ENCODE measurements at regions not wholly inside any gene's neighbourhood (a gene's known extent, or its start where the extent isn't known, plus 50 kb on each side); places are given as distances from the start of the nearest gene placed in this dataset.

DNA sequence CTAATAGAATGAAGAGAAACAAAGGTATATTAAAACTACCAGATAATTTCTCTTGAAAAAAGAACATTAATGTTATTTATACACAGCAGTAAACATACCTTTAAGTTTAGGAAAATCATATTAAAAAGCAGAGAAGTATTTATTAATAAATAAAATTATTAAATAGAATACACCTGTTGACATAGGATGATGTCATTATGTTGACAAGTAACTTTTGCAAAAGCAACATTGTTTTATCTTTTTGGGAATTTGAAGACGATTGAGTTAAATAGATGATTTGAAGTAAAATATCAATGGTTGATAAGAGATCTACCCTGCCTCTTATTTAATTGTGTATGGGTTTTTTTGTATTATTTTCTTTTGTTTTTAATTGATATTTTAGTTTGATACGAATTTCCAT, 711.1 kb upstream of the NUDT12 start:
- TF ChIP-seq CTCF (IDR thresholded peaks at IDR 0.05; ENCODE audit: low read length) (no peak), EZH2 (IDR thresholded peaks at IDR 0.05; ENCODE audit: borderline replicate concordance, low read length) (no peak)
